GM21737 (cell line): ENCODE measurements at regions not wholly inside any gene's neighbourhood (a gene's known extent, or its start where the extent isn't known, plus 50 kb on each side); places are given as distances from the start of the nearest gene placed in this dataset.

Experiments
- ATAC-seq: cut with Tn5 transposase; IDR thresholded peaks from one replicate; pipeline ENCODE4 v1.9.1; 2021; ENCODE audit warnings: mild to moderate bottlenecking, moderate library complexity; ENCODE audit not compliant: unreplicated experiment

DNA sequence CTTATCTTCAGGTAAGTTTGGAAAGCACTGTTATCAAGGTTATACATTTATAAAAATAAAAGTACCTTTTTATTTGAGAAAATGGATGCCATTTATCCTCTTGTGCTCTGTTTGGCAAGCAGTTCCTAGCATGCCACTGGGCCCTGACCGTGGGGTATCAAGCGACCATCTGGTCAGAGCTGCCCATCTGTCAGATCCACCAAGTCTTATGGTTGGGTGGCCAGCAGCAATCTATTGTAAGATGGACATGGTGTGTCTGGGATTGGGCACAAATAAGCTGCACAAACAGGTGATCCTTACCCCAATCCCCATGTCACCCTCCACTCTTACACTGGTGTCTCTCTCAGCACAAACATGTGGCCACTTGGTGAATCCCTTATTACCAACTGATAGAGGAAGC lies 178.5 kb downstream of the DLEU7 start:
- no peak for ATAC-seq

DNA sequence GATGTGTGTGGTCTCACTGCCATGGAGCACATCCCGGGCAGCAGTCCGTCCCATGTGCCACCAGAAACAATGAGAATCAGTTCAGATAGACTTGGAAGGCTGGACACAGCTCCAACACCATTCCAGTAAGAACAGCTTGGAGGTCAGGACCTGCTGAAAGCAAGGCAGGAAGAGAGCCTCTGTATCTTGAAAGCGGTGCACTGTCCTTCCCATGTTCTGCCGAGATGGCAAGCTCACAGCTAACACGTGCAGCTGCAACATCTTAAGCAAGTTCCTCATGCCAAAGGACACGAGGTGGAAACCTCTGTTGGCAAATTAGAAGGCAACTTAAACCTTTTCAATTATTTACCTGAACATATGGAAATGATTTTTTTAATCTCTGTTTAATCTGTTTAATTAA lies 175.4 kb downstream of the DLEU7 start:
- ATAC-seq = no peak

DNA sequence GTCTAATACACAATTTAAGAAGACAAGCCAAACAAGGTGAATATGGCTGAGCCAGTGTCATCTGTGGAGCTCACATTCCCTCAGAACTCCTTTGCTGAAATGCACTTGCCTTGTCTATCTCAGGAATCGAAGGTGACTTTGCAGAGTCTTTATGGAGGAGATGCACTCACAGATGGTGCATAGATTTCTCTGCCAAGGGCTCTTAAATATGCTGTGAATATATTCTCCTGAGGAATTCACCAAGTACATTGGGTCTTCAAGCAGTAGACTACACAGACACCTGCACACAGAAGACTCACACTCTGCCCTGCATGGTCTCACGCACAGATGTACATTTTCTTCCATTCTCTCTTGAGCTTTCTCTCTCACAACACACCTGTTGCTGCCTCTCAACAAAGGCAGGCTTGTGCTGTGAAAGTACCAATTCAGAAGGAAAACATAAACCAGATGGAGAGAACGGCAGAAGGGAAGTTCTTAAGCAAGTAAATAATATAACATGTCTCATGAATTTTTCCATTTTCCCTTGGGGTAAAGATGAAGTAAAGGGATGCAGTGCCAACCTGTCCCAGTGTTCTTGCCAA lies 174.7 kb downstream of the DLEU7 start:
- no peak for ATAC-seq

DNA sequence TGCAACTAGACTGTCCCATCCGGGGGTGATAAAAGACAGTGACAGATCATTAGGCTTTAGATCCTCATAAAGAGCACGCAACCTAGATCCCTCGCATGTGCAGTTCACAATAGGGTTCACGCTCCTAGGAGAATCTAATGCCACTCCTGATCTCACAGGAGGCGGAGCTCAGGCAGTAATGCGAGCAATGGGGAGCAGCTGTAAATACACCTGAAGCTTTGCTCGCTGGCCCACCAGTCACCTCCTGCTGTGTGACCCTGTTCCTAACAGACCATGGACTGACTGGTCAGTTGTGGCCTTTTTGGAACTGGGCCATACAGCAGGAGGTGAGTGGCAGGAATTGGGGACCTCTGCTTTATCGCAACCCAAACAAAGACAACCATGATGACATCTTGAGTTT lies 173.2 kb downstream of the DLEU7 start:
- ATAC-seq = no peak

DNA sequence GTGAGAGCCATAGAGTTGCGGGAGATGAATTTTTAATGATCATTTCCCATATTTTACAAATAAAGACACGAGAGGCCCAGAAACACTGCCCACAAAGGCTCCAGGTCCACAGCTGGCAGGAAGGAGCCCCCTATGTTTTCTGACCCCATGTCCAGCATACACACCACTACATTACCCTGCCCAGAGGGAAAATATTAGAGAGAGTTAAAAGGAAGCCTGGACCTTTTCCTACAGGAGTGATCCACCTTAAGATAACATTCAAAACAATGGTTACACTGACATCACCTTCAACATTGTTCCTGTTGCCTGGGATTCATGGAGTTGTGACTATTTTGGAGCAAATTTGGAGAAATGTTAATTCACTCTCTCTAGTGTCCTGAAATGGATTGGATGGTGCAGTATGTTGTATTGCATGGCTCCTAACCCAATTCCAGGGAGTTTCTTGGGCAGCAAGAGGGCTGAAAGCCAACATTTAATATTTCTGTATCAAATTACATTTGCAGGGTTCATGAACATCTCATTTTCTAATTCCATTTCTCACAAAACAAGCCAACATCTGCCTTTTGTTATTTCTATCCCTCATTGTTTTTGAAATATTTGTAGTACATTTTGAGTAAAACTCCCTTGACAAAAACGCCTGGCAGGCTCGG lies 172.5 kb downstream of the DLEU7 start:
- no peak for ATAC-seq

DNA sequence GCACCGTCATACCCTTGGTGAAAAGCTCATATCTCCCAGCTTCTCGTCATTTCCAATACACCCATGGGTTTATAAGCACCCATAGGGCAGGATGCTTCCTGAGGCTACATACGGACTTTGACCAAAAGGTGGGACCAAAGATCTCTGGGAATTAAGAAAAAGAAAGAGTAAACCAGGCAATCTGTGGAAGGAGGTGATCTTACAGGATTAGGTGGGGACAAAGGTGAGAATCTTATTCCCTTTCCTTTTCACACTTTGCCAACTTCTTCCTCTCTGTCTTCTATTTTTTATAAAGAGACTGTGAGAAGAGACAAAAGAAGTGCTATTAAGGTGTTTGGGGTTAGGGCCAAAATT lies 172.0 kb downstream of the DLEU7 start:
- ATAC-seq = no peak

DNA sequence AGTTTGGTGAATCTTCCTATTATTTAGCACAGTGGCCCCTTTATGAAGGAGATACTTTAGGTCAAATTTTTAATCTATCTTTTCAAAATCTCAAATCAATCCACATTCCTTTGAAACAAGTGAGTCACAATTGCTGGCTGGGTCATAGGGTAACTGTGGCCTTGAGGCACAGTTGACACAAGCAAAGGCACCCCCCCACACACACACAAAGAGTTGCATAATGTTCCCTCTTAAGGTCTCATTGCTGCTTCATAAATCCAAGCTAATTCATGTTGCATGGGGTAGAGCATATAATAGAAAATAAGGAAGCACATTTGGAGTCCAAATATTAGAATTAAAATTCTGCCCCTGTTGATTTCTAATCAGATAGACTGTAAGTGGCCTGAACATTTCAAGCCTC lies 171.5 kb downstream of the DLEU7 start:
- ATAC-seq = no peak

DNA sequence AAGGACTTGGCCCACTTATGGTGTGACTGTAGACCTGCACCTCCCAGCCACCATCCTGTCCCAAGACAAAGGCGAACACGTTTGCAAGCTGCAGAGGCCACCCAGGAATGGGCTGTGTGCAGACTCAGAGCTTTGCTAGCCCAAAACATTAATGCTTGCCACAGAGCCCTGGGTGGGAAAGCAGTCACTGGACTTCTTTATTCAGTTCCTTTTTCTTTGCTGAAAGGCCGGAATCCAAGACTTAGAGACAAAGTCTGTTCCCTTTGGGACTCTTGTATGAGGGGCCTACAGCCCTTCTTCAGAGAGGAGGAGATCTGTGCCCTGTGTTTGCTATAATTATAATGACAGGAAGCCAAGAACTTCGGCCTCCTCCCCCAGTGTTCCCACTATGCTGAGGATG lies 167.8 kb downstream of the DLEU7 start:
- no peak for ATAC-seq

DNA sequence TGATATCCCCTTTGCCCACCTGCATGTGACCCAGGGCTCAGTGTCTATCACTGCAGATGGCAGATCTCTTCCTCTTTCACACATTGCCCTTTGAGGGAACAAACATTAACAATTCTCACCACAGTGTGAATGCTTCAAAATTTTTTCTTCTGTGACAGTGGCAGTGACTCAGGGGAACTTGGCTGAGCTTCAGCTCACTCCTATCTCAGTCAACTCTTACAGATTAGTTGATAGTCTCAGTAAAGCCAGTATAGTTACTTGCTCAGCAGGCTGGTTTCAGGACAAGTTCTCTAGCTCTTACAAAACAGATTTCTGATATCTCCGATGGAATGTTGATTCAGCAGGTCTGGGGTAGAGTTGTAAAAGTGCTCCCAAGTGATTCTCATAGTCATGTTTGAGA lies 166.9 kb downstream of the DLEU7 start:
- ATAC-seq = no peak

DNA sequence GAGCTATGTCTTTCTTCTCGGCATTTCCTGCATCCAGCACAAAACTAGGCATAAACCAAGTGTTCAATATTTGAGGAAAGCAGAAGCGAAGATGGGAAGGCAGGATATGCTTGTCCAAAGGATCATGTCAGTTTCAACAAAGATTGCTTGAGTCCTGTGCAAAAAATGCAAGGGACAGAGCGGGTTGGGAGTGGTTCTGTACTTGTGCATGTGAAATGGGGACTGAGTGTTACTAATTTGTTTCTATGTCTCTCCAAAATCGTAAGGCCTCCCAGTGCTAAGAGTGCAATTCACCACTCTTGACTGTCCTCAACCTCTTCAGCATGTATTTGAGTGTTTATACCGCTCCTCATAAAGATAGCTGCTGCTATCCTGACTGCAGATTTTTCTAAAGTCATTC lies 166.2 kb downstream of the DLEU7 start:
- ATAC-seq = no peak

DNA sequence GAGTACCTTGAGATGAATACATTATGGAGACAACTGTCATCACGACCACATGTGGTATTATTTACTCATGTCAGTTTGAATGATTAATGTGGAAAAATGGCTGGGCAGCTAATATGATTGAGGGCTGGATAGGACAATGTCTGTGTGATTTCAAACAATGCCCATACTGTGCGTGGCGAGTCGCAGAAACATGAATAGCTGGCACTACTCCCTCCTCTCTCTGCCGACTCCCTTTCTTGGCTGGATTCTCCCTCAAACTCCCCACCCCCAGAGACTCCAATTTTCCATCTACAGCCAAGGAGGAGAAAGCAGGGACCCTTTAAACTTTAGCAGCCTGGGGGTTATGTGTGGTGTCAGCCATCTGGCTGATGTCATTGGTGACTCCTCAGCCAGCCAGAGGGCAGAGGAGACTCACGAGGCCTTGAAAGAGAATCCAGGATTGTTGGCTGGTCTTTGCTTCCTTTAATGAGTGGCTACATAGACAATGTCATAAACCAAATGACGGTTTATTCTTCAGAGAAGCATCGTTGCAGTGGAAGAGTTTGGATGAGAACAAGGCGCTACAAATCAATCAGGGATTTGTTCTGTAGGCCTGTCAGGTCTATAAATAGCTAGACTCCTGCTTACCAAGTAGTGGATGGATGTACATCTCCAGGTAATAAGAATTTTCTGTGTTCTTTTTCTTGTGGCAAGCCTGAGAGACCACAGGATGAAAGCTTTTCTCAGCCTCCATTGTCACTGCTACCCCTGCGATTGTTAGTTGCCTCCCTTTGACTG lies 165.6 kb downstream of the DLEU7 start:
- ATAC-seq = no peak

DNA sequence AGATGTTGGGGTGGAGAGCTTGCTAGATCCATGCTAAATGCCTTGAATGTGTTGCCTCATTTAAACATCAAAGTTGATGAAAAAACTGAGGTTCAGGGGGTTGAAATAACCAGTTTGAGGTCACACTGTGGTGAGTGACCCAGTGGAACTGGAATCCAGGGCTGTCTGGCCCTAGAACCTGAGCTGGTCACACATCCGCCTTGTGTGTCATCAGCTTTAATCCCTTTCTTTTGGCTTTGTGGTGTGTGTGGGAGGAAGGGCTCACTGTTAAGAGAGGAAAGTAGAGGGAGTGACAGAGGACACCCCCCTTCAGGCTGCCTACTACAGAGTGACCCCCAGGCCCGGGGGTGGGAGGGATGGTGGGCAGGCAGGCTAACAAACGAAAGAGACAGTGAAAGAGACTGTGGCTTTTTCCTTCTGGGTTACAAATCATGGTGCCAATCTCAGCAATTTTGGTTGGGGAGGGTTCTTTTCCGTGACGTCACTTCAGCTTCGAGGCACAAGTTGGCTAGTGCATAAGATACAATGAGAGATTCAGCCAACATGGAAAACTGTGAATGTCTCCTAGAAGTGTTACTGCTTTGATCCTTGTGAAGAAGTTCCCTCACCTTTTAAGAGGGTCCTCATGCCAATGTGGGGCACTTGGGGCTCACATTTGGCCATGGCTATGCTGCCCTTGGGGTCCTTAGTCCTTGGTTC lies 164.9 kb downstream of the DLEU7 start:
- no peak for ATAC-seq

DNA sequence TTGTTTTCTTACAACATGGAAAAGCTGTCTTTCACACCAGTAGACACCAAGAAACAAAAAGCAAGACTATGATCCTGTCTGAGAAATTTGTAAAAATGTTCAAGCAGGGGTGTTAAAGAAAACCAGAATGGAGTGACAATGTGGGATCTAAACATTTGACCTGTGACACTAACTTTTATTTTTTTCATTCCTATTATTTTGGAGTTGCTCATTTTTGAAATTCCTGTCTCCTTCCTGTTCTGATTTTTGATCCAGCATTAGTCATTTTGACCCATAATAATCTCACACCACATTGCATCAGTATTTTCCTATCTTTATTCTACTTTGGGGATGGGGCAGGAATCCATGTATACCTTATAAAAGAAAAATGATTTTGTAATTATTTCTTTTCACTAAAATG lies 164.2 kb downstream of the DLEU7 start:
- no peak for ATAC-seq

DNA sequence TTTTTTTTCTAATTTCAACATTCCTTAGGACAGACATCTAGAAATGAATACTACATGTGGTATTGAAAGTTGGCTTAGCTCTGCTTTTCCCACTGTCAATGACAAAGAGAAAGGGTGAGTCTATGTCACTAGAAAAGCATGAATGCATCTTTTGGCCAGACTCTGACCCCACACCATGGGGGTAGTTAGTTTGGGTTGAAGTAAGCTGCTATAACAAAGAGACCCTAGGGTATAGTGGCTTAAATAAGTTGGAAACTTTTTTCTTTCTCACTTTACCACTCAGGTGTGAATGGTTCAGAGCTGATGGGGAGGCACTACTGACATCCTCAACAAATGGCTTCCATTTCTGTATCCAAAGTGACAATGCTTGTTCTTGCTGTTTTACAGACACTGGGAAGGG lies 161.5 kb downstream of the DLEU7 start:
- no peak for ATAC-seq

DNA sequence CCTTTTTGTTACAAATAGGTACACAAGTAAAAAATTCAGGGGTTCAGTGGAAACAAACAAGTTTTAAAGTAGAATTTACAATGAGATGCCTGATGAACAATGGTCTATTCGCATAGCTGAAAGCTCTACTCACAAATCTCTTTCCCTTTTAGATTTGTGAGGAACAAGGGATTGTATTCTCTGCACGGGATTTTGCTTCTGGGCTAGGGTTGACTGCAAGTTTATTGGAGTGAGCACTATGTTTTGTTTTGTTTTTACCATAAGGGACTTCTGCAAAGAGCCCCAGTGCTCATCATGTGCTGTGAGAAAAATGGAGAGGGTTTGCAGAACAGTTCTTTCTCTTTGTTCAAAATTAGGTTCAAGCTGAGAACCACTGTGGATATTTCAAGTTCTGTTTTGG lies 160.5 kb downstream of the DLEU7 start:
- no peak for ATAC-seq

DNA sequence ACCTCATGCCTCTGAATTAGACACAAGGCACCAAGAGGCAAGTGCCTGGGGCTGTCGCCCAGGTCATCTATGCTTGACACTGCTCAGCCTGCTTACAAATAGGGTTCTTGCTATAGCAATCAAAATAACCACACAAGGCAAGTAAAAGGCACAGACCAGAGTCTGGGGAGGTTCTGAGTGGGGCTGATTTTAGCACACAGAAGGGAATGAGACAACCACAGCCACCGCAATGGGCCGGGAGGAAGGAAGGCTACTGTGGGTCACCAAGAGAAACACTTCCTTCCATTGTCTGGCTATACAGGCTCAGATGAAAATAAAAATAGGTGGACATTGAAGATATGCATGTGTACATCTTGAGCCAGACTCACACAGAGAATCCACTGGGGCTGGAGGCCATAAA lies 159.1 kb downstream of the DLEU7 start:
- ATAC-seq = no peak

DNA sequence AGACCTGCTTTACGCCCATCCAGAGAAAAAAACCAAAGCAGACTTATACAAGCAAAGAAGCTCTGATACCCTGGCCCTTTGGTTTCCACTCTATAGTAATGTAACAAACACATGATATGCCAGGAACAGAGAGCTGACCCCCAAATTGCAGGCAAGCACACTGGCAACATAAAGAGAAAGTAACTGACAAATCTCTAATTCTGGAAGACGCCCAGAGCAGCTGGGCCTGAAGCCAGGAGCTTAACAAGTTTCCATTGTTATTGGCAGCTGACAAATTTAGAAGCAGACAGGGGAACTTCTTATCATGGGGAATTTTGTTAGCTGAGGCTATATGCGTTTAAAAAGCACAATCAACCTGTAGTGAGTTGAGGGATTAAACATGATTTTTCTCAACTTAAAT lies 158.0 kb downstream of the DLEU7 start:
- no peak for ATAC-seq

DNA sequence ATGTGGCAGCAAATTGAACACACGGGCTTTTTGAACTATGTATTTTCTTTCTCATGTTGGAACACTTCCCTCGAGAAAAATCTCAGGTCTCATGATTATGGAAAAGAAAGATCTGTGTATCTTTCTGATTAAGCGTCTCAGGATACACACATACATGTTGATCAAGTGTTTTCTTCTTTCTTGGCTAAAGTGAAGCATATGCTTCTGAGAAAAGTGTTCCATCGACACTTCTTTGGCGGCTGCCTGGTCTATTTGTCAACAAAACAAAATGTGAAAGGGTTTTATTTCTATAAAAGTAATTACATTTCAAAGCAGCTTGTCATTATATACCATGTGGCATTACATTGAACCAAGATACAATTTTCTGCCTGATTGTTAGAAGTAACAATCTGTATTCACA lies 157.5 kb downstream of the DLEU7 start:
- ATAC-seq = no peak

DNA sequence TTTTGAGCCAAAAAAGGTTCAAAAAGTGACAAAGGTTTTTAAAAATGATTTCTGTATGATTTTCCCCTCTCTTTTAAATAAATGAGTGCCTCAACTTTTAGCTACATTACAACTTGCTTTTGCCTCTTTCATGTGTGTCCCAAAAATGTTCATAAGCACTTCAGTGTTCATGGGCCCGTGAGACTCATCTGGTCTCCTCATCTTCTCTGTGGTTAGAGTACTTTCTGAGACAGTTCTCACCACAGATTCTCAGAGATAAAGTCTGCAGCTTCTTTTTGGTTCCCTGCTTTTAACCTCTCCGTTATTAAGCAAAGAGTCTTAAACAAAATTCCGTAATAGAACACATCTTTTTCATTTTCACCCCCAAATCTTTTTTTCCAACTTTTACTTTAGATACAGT lies 156.9 kb downstream of the DLEU7 start:
- ATAC-seq = no peak

DNA sequence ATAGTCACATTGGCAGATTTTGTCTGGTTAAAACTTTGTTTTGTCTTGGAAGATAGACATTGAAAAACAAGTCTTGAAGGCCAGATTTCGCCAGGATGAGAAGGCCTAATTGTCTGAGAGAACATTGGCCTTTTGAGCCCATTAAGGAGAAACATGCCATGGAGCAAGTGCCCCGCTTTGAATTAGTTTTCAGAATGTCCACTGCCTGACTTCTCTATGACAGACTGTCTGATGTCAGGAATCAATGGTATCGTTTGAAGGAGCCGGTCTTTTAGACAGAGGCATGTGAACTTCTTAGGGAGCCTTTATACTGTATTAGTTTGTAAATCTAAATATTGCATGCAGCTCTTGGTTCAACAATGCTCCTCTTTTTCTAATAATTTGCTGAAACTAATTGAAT lies 155.9 kb downstream of the DLEU7 start:
- ATAC-seq = no peak

DNA sequence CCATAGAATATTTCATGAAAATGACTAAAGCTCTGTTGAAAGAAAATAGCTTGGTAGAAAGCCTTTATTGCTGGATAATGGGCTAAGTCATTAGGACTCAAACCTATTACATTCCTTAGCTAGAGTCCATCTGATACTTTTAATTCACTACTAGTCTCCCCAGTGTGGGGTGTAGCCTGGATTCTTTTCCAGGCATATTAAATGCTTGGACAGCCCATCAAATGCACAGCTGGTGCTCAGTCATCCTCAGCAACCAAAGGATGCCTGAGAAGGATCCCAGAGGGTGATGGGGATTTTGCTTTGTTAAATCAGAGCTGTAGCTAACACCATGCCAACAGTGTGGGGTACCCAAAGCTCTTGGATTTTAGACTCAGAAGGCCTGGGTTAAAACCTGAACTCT lies 153.5 kb downstream of the DLEU7 start:
- no peak for ATAC-seq

DNA sequence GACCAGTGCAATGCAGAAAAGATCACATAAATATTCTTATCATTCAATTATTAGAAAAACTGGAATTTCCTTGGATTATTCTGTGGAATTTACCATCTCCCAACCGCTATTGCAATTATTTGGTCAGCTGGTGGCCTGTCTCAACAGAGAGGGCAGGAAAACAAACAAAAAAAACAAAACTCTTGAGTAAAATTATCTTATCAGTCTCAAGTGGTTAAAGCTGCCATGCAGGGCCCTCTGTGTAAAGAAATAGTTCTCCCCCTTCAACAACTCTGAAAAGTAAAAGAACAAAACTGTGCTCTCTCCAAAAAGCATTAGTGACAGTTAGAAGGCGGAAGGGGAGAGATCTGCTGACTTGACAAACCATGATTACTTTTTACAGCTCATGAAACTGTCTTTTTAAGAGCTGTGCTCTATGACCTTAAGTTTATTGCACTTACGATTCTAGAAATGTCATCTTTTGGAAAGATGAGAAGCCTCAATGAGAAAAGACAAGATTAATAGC lies 152.3 kb downstream of the DLEU7 start:
- no peak for ATAC-seq
